ENCODE measurements at regions not wholly inside any gene's neighbourhood (a gene's known extent, or its start where the extent isn't known, plus 50 kb on each side); places are given as distances from the start of the nearest gene placed in this dataset.

DNA sequence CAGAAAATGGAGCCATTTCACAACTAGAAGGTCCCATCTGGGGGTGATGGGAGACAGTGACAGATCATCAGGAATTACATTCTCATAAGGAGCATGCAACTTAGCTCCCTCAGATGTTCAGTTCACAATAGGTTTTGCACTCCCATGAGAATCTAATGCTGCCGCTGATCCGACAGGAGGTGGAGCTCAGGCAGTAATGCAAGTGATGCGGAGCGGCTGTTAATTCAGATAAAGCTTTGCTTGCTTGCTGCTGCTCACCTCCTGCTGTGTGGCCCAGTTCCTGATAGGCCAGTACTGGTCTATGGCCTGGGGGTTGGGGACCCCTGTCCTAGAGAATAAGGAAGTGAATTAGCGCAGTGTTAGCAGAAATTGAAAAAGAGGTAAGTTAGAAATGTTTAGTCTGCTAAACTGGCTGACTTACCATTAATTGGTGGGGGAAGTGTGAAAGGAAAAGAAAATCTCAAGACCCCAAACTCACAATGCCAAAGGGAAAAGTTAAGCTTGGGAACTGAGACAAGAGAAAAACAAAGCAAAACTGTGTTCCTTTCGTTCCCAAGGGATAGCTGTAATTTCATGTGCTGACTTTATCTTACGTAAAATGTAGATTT, 76.4 kb downstream of the LYZL2 start:
- no peaks in the 10 kb centered on the region; the same call in 2 of the 3 replicates for H3K36me3 Mint-ChIP-seq (ENCODE audit: low read depth)
- H3K27ac Mint-ChIP-seq, result peak overlapping the region; percentile 85
- peak overlapping the region; percentile 87 for H3K27ac ChIP-seq (ENCODE audit: low read depth)
- peak overlapping the region; percentile 47 for H3K4me3 Mint-ChIP-seq
- H3K9me3 Mint-ChIP-seq, result no peaks in the 10 kb centered on the region; the same call in 2 of the 3 replicates
- H2AFZ ChIP-seq, result no peak overlapping the region
- H3K79me2 ChIP-seq (replicated peaks; ENCODE audit: insufficient read depth), result no peaks in the 10 kb centered on the region
- ATAC-seq (peak; percentile 78), DNase-seq (ENCODE audit: low spot score) (peak; percentile 82)
- no peak for TF ChIP-seq STAT1 (IDR thresholded peaks at IDR 0.05; ENCODE audit: unreplicated experiment)
- TF ChIP-seq, protein P1, sequence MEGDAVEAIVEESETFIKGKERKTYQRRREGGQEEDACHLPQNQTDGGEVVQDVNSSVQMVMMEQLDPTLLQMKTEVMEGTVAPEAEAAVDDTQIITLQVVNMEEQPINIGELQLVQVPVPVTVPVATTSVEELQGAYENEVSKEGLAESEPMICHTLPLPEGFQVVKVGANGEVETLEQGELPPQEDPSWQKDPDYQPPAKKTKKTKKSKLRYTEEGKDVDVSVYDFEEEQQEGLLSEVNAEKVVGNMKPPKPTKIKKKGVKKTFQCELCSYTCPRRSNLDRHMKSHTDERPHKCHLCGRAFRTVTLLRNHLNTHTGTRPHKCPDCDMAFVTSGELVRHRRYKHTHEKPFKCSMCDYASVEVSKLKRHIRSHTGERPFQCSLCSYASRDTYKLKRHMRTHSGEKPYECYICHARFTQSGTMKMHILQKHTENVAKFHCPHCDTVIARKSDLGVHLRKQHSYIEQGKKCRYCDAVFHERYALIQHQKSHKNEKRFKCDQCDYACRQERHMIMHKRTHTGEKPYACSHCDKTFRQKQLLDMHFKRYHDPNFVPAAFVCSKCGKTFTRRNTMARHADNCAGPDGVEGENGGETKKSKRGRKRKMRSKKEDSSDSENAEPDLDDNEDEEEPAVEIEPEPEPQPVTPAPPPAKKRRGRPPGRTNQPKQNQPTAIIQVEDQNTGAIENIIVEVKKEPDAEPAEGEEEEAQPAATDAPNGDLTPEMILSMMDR (conservative IDR thresholded peaks at IDR 0.05; ENCODE audit: low read depth in 2 of 2), result peak in 1 of 2 experiments; percentile 18; a peak in 1 of 4 replicates
- TF ChIP-seq, protein P2, sequence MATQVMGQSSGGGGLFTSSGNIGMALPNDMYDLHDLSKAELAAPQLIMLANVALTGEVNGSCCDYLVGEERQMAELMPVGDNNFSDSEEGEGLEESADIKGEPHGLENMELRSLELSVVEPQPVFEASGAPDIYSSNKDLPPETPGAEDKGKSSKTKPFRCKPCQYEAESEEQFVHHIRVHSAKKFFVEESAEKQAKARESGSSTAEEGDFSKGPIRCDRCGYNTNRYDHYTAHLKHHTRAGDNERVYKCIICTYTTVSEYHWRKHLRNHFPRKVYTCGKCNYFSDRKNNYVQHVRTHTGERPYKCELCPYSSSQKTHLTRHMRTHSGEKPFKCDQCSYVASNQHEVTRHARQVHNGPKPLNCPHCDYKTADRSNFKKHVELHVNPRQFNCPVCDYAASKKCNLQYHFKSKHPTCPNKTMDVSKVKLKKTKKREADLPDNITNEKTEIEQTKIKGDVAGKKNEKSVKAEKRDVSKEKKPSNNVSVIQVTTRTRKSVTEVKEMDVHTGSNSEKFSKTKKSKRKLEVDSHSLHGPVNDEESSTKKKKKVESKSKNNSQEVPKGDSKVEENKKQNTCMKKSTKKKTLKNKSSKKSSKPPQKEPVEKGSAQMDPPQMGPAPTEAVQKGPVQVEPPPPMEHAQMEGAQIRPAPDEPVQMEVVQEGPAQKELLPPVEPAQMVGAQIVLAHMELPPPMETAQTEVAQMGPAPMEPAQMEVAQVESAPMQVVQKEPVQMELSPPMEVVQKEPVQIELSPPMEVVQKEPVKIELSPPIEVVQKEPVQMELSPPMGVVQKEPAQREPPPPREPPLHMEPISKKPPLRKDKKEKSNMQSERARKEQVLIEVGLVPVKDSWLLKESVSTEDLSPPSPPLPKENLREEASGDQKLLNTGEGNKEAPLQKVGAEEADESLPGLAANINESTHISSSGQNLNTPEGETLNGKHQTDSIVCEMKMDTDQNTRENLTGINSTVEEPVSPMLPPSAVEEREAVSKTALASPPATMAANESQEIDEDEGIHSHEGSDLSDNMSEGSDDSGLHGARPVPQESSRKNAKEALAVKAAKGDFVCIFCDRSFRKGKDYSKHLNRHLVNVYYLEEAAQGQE (IDR thresholded peaks at IDR 0.05; ENCODE audit: unreplicated experiment), result no peak
- peak; percentile 35; the same call in 1 of the 2 replicates for TF ChIP-seq POLR2AphosphoS5 (IDR thresholded peaks at IDR 0.05; ENCODE audit: low read depth)
- no peak for TF ChIP-seq ZNF114 (CRISPR knock-in tag; IDR thresholded peaks at IDR 0.05)
- TF ChIP-seq, protein P3, sequence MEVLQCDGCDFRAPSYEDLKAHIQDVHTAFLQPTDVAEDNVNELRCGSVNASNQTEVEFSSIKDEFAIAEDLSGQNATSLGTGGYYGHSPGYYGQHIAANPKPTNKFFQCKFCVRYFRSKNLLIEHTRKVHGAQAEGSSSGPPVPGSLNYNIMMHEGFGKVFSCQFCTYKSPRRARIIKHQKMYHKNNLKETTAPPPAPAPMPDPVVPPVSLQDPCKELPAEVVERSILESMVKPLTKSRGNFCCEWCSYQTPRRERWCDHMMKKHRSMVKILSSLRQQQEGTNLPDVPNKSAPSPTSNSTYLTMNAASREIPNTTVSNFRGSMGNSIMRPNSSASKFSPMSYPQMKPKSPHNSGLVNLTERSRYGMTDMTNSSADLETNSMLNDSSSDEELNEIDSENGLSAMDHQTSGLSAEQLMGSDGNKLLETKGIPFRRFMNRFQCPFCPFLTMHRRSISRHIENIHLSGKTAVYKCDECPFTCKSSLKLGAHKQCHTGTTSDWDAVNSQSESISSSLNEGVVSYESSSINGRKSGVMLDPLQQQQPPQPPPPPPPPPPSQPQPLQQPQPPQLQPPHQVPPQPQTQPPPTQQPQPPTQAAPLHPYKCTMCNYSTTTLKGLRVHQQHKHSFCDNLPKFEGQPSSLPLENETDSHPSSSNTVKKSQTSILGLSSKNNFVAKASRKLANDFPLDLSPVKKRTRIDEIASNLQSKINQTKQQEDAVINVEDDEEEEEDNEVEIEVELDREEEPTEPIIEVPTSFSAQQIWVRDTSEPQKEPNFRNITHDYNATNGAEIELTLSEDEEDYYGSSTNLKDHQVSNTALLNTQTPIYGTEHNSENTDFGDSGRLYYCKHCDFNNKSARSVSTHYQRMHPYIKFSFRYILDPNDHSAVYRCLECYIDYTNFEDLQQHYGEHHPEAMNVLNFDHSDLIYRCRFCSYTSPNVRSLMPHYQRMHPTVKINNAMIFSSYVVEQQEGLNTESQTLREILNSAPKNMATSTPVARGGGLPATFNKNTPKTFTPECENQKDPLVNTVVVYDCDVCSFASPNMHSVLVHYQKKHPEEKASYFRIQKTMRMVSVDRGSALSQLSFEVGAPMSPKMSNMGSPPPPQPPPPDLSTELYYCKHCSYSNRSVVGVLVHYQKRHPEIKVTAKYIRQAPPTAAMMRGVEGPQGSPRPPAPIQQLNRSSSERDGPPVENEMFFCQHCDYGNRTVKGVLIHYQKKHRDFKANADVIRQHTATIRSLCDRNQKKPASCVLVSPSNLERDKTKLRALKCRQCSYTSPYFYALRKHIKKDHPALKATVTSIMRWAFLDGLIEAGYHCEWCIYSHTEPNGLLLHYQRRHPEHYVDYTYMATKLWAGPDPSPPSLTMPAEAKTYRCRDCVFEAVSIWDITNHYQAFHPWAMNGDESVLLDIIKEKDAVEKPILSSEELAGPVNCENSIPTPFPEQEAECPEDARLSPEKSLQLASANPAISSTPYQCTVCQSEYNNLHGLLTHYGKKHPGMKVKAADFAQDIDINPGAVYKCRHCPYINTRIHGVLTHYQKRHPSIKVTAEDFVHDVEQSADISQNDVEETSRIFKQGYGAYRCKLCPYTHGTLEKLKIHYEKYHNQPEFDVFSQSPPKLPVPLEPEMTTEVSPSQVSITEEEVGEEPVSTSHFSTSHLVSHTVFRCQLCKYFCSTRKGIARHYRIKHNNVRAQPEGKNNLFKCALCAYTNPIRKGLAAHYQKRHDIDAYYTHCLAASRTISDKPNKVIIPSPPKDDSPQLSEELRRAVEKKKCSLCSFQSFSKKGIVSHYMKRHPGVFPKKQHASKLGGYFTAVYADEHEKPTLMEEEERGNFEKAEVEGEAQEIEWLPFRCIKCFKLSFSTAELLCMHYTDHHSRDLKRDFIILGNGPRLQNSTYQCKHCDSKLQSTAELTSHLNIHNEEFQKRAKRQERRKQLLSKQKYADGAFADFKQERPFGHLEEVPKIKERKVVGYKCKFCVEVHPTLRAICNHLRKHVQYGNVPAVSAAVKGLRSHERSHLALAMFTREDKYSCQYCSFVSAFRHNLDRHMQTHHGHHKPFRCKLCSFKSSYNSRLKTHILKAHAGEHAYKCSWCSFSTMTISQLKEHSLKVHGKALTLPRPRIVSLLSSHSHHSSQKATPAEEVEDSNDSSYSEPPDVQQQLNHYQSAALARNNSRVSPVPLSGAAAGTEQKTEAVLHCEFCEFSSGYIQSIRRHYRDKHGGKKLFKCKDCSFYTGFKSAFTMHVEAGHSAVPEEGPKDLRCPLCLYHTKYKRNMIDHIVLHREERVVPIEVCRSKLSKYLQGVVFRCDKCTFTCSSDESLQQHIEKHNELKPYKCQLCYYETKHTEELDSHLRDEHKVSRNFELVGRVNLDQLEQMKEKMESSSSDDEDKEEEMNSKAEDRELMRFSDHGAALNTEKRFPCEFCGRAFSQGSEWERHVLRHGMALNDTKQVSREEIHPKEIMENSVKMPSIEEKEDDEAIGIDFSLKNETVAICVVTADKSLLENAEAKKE (CRISPR knock-in tag; IDR thresholded peaks at IDR 0.05), result no peak
- TF ChIP-seq EZH2 (IDR thresholded peaks at IDR 0.05; ENCODE audit: low read depth, unreplicated experiment), result no peak
- no peak for TF ChIP-seq ZNF331 (CRISPR knock-in tag; IDR thresholded peaks at IDR 0.05; ENCODE audit: low read depth)
- no peak for TF ChIP-seq NANOG (IDR thresholded peaks at IDR 0.05; ENCODE audit: borderline replicate concordance)
- no peak for TF ChIP-seq EZH2phosphoT487 (IDR thresholded peaks at IDR 0.05; ENCODE audit: unreplicated experiment)
- no peak for TF ChIP-seq CREB1 (CRISPR knock-in tag; IDR thresholded peaks at IDR 0.05; ENCODE audit: low read depth)
- TF ChIP-seq JUNB (IDR thresholded peaks at IDR 0.05; ENCODE audit: unreplicated experiment), result no peak
- TF ChIP-seq, protein P4, sequence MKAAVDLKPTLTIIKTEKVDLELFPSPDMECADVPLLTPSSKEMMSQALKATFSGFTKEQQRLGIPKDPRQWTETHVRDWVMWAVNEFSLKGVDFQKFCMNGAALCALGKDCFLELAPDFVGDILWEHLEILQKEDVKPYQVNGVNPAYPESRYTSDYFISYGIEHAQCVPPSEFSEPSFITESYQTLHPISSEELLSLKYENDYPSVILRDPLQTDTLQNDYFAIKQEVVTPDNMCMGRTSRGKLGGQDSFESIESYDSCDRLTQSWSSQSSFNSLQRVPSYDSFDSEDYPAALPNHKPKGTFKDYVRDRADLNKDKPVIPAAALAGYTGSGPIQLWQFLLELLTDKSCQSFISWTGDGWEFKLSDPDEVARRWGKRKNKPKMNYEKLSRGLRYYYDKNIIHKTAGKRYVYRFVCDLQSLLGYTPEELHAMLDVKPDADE (IDR thresholded peaks at IDR 0.05), result no peak
- H3F3A ChIP-seq (replicated peaks; ENCODE audit: low read depth), result peaks cover 8% of the 10 kb centered on the region; the same call in 1 of the 2 replicates
- H3K36me3 ChIP-seq (ENCODE audit: insufficient read depth), result no peaks in the 10 kb centered on the region
- peaks cover 28% of the 10 kb centered on the region for H3K4me1 Mint-ChIP-seq
- H3K4me2 ChIP-seq, result peak overlapping the region; percentile 48
- peaks cover 11% of the 10 kb centered on the region for H3K27me3 Mint-ChIP-seq (ENCODE audit: insufficient read depth, low read depth, poor library complexity)
- no peaks in the 10 kb centered on the region; the same call in 1 of the 2 replicates for H4K20me1 ChIP-seq (replicated peaks; ENCODE audit: insufficient read depth)
- H3K9me2 ChIP-seq (ENCODE audit: insufficient read depth), result peaks cover 6% of the 10 kb centered on the region; the same call in 1 of the 2 replicates
- H3K4me1 ChIP-seq (ENCODE audit: insufficient read depth), result peaks cover 11% of the 10 kb centered on the region
- H3K27me3 ChIP-seq (ENCODE audit: insufficient read depth), result no peaks in the 10 kb centered on the region
- H3K4me3 ChIP-seq, result peak overlapping the region; percentile 14
